ENCODE measurements at regions not wholly inside any gene's neighbourhood (a gene's known extent, or its start where the extent isn't known, plus 50 kb on each side); places are given as distances from the start of the nearest gene placed in this dataset.

GRCh38 chr20:11155156-11155756 is 481.5 kb upstream of the JAG1 start:
- TF ChIP-seq SNAI2 (CRISPR knock-in tag; IDR thresholded peaks at IDR 0.05) (no peak), ZFP3 (CRISPR knock-in tag; IDR thresholded peaks at IDR 0.05) (no peak)
- TF ChIP-seq, protein P1, sequence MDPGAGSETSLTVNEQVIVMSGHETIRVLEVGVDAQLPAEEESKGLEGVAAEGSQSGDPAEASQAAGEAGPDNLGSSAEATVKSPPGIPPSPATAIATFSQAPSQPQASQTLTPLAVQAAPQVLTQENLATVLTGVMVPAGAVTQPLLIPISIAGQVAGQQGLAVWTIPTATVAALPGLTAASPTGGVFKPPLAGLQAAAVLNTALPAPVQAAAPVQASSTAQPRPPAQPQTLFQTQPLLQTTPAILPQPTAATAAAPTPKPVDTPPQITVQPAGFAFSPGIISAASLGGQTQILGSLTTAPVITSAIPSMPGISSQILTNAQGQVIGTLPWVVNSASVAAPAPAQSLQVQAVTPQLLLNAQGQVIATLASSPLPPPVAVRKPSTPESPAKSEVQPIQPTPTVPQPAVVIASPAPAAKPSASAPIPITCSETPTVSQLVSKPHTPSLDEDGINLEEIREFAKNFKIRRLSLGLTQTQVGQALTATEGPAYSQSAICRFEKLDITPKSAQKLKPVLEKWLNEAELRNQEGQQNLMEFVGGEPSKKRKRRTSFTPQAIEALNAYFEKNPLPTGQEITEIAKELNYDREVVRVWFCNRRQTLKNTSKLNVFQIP (CRISPR knock-in tag; IDR thresholded peaks at IDR 0.05; ENCODE audit: borderline replicate concordance, low read depth): no peak
- TF ChIP-seq, protein P2, sequence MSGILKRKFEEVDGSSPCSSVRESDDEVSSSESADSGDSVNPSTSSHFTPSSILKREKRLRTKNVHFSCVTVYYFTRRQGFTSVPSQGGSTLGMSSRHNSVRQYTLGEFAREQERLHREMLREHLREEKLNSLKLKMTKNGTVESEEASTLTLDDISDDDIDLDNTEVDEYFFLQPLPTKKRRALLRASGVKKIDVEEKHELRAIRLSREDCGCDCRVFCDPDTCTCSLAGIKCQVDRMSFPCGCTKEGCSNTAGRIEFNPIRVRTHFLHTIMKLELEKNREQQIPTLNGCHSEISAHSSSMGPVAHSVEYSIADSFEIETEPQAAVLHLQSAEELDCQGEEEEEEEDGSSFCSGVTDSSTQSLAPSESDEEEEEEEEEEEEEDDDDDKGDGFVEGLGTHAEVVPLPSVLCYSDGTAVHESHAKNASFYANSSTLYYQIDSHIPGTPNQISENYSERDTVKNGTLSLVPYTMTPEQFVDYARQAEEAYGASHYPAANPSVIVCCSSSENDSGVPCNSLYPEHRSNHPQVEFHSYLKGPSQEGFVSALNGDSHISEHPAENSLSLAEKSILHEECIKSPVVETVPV (CRISPR knock-in tag; IDR thresholded peaks at IDR 0.05): no peak
- TF ChIP-seq, protein P3, sequence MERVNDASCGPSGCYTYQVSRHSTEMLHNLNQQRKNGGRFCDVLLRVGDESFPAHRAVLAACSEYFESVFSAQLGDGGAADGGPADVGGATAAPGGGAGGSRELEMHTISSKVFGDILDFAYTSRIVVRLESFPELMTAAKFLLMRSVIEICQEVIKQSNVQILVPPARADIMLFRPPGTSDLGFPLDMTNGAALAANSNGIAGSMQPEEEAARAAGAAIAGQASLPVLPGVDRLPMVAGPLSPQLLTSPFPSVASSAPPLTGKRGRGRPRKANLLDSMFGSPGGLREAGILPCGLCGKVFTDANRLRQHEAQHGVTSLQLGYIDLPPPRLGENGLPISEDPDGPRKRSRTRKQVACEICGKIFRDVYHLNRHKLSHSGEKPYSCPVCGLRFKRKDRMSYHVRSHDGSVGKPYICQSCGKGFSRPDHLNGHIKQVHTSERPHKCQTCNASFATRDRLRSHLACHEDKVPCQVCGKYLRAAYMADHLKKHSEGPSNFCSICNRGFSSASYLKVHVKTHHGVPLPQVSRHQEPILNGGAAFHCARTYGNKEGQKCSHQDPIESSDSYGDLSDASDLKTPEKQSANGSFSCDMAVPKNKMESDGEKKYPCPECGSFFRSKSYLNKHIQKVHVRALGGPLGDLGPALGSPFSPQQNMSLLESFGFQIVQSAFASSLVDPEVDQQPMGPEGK (CRISPR knock-in tag; IDR thresholded peaks at IDR 0.05; ENCODE audit: borderline replicate concordance): no peak
